Peyer's patch (tissue), 4 donors: ENCODE measurements at regions not wholly inside any gene's neighbourhood (a gene's known extent, or its start where the extent isn't known, plus 50 kb on each side); places are given as distances from the start of the nearest gene placed in this dataset.

Experiments used
- CTCF ChIP-seq, 6 experiments: fragments of 450-650 bp in 4 of 6; fragments of 200-600 bp in 2 of 6; sonication (generic) in 1 of 6; IDR thresholded peaks; one replicate each; pipeline ENCODE4 v1.5.1; 2017 to 2019; ENCODE audit warnings: antibody characterized with exemption in 6 of 6, mild to moderate bottlenecking in 3 of 6, moderate library complexity in 1 of 6
- POLR2A ChIP-seq, 2 donors: fragments of 450-650 bp; IDR thresholded peaks; one replicate each; pipeline ENCODE4 v1.5.1; 2017; ENCODE audit warnings: antibody characterized with exemption in 2 of 2, mild to moderate bottlenecking in 2 of 2, moderate library complexity in 2 of 2

GRCh38 chr14:71709987-71710386, 222.2 kb upstream of the RGS6 start:
- no peak for TF ChIP-seq CTCF (IDR thresholded peaks at IDR 0.05)
- TF ChIP-seq POLR2A (IDR thresholded peaks at IDR 0.05): no peak
